HG02870 (cell line): ENCODE measurements at regions not wholly inside any gene's neighbourhood (a gene's known extent, or its start where the extent isn't known, plus 50 kb on each side); places are given as distances from the start of the nearest gene placed in this dataset.

Experiments
- ATAC-seq: cut with Tn5 transposase; IDR thresholded peaks from one replicate; pipeline ENCODE4 v1.9.1; 2021; ENCODE audit warnings: mild to moderate bottlenecking, moderate library complexity; ENCODE audit not compliant: unreplicated experiment

GRCh38 chr2:74759986-74760385 is 73.9 kb upstream of the HK2 start:
- no peak for ATAC-seq

DNA sequence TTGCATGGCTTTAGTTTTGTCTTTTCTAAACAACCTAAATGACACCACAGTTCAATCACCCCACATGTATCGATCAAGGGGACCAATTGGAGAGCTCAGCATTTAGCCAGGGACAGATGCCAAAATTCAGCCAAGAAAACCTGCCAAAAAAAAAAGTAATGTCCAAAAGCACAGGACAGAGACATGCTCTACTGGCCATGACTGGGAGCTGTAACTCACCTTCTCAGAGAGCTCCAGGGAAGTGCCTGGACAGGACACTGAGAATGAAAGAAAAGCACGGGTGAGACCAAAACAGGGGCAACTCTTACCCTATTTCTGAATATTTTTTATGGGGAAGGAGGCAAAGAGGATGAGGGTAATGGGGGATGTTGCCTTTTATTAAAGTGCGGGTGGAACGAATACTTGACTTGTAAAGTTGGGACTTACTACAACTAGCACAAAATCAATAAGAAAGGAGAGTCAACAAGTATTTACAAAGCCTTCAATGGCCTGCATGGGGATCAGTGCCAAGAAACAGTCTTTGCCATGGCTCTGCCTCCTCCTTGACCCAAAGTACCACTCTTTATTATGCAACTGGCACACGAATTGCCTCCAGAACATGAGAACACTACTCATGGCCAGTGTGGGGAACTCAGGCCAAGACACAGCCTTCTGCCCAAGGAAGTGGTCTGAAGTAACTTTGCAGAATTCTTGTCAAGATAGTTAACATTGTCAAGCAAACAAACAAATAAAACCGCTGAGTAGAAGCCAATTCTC is 72.9 kb upstream of the HK2 start:
- ATAC-seq: no peak

- ATAC-seq: no peak
These were observed 71.1 kb upstream of the HK2 start for GRCh38 chr2:74762789-74763188.

- ATAC-seq: no peak
These were observed 69.9 kb upstream of the HK2 start for GRCh38 chr2:74763962-74764428.

GRCh38 chr2:74764429-74765272 is 69.3 kb upstream of the HK2 start:
- peak; percentile 46 for ATAC-seq

GRCh38 chr2:74766780-74767179 is 67.1 kb upstream of the HK2 start:
- no peak for ATAC-seq

DNA sequence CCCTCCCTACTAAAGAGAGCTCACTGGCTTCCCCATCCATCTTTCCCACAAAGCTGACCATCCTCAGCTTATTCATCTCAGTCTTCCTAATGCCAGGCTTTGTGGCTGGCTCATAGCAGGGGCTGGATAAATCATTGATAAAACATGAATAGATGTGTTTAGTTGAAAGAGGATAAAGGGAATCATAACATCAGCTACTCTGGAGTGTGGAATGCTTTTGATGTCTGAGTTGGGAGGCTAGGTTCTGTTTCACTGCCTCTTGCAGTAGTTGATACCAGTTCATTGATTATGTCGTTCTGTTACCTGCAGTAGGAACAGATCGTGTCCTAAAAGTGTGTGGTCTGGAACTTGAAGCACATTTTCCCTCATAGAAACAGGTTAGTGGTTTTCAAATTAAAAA is 66.3 kb upstream of the HK2 start:
- ATAC-seq: no peak

- ATAC-seq: no peak
These were observed 65.5 kb upstream of the HK2 start for GRCh38 chr2:74768401-74768914.

DNA sequence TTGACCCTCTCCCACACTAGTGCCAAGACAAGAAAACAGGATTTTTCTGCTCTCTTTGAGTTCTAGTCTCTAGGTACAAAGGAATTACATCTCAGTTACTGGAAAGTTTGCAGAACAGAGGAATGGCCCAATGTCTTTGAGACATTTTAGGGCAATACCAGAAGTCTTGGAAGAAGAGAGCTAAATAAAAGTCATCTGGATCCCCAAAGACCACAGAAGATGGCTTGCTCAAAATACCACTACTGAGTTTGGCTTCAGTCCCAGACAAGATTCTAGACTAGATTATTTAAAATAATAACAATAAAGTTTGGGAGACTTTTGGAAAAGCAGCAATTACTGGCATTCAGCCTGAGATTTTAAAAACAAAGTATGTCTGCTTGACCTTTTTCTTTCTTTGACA is 61.9 kb upstream of the HK2 start:
- ATAC-seq: no peak

DNA sequence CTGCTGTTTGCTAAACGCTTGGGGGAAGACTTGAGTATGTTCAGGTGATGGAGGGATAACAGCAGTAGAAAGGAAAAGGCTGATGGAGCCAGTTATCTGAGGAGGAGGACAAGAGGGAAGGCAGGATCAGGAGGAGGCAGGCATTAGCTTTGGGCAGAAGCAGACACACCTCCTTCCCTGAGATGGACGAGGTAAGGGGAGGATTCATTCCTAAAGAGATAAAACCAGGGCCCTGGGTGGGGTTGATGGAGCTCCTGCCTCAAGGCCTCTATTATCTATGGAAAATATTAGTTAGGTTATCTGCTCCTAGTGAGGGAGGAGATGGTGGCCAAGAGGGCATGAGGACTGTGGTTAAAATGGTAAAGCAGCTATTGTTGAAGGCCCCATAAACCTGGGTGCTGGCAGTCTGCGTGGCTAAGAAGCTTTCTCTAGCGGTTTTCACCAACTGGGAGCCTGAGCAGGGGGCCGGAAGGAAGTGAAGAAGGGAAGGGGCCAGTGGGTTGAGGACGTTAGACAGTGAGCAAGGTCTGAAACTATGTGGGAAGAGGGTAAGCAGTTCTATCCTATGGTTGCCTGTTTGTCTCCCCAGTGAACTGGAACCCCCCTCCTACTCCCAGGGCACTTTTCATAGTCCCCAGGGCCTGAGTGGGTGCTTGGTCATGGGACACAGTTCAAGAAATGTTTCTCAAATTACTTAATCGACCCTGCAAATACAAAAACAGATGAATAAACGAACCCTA is 56.6 kb upstream of the HK2 start:
- no peak for ATAC-seq

GRCh38 chr2:74778381-74779264 is 55.3 kb upstream of the HK2 start:
- ATAC-seq: no peak

GRCh38 chr2:74779265-74779558 is 54.7 kb upstream of the HK2 start:
- no peak for ATAC-seq

DNA sequence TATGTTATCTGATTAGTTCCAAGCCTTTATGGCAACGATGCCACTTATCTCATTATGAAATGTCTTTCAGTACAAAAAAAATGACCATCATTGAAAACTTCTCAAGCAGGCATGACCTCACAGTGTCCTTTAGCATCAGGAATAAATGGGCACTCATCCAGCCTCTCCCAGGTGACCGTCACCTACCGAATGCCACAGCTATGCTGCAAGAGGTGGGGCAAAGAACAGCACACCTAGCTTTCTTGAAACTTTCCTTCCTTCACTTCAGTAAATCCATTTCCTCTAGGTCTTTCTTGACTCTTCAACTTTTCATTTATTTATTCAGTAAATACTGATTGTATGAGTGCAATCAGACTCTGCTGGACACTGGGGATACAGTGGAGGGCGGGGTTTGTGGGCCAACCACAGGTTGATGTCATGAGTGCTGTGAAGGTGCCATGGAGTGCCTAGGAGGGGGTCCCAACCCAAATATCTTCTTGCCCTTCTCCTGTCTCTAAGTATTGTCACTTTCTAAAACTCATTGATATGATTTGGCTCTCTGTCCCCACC is 54.3 kb upstream of the HK2 start:
- ATAC-seq: no peak
